Lung microvascular endothelial cell (primary cell): ENCODE measurements at regions not wholly inside any gene's neighbourhood (a gene's known extent, or its start where the extent isn't known, plus 50 kb on each side); places are given as distances from the start of the nearest gene placed in this dataset.
"Not testable (repeated sequence)": the region's sequence is repeated elsewhere in the genome, so short reads cannot be mapped to it uniquely, and the experiment has no call there.

ENCODE experiments used
- DNase-seq, 2 donors: peaks; one replicate each; pipeline versions ENCODE4 v3.0.0 to v3.0.0-alpha.2; 2010; ENCODE audit warnings: low read depth in 2 of 2

DNA sequence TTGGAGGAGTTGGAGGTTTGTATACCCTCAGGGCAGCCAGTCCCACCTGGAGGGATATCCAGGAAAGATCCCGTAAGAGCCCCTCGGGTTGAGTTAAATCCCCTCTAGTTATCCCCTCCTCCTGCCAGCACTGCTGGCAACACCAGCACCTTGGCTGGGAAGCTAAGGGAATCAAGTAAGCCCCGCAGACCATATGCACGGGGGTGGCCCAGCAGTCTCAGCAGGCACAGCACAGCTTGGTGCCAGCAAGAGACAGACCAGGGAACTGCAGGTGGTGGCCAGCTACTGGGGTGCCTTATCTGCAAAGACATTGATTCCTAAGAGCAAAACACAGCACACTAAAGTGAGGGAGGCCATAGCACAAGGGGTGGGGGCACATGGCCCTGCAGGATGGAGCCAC is 173.8 kb downstream of the GOLGA6L4 start:
- DNase-seq = not testable (repeated sequence)

DNA sequence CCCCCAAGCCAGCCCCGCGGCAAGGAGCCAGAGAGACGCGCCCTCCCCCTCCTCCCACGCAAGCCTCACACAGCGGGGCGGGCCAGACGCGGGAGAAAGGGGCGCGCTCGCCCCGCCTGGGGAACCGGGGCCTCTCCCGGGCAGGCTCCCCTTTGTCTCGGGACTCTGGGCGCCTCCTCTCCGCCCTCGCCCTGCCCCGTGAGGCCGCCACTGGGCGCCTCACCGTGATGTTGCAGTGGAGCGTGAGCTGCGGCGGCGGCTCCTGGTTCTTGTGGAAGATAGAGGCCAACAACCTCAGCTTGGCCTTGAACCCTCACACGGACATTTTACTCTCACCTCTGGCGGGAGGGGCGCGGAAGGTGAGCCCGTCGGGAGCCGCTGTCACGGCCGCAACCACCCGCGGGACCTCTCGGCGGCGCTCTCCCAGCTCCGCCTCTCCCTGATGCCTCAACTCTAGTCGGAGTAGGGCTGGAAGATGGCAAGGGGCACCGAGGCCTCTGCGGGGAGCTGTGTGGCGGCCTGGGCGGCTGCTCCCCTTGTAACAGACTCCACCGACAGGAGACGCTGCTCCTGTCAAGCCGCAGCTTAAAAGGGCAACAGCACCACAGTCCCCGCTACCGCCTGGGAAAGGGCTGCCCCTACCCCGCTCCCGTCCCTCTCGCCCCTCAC is 179.2 kb upstream of the ZSCAN2 start:
- DNase-seq = not testable (repeated sequence)

DNA sequence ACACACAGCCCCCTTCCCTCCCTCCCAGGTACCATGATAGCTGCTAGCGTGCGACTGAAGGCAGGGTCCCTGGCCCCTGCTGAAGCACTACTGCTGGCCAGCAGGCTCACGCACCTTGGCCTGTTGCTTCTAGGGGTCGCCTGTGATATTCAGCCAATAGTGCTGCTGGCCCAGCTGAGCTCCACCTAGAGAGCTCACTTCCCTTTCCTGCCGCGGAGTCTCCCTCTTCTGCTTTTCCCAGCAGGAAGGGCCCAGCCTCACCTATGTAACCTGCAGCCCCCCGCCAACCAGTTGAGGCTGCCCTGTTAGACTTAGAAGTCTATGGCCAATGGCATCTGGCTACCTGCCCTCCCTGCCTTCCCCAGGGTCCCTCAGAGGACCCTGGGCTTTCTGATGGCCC is 175.5 kb upstream of the ZSCAN2 start:
- DNase-seq = not testable (repeated sequence)

DNA sequence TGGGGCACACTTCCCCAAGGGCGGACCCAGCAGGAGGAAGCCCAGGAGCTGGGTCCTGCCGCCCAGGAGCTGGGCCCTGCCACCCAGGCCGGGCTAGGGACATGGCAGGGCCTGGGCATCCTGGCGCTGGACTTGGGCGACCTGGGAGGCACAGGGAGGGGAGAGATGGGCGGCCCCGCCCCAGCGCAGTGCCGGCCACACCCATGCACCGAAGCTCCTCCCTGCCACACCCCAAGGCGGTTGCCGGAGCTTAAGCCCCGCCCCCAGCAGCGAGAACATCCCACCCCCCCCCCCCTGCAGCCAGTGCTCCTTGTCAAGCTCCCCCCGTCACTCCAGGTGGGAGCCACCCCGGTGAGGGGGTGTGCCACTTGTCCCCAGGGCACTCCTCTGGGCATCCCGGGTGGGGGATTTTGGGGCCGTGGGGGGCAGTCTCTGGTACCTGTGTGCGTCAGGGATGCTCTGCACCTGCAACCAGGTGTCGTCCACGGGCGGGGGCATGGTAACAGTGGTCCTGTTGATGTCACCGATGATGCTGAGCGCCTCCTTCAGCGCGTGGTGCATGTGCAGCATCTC is 127.4 kb upstream of the ZSCAN2 start:
- DNase-seq = not testable (repeated sequence)

DNA sequence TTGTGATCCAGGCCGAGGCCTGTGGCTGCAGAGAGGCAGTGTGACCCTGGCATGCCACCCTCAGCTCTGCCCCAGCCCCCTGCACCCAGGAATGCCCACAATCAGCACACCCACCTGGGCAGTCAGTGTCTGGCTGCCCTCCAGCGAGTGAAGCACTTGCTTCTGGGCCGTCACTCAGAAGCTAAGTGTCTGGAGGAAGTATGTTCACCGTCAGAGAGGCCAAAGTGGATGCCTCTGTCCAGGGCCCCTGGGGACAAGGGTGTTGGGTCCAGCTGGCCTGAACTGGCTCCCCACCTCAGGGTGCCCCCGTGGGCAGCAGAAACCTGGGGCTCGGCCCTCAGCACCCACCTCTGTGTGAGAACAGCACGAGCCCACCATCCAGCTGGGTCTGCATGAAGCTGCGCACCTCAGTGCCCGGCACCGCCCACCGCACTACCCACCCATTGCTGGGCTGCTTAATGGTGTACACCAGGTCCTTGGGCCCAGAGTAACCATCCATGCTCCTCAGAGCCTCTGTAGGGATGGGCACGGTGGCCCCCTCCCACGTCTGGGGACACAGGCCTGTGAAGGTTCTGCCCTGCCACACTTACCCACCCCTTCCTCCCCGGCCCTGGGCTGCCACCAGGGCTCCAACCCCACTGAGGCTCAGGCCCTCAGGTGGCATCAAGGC is 124.3 kb upstream of the ZSCAN2 start:
- not testable (repeated sequence) for DNase-seq

DNA sequence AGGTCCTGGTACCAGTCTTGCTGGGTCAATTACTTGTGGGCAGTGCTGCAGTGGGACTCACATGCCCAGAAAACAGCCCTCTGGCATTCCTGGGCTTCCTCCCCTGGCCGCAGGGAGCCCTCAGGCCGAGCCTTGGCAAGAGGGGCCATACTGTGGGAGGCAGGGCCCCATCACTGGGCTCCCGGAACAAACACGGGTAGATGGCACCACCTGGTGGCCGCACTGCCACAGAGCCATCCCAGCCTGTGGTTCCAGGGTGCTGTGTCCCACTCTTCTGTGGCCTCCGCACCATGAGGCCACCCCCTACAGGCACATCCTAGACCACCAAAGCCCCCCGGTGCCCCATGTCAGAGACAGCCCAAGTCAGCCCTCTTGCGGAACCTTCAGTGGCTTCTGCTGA is 123.3 kb upstream of the ZSCAN2 start:
- not testable (repeated sequence) for DNase-seq

DNA sequence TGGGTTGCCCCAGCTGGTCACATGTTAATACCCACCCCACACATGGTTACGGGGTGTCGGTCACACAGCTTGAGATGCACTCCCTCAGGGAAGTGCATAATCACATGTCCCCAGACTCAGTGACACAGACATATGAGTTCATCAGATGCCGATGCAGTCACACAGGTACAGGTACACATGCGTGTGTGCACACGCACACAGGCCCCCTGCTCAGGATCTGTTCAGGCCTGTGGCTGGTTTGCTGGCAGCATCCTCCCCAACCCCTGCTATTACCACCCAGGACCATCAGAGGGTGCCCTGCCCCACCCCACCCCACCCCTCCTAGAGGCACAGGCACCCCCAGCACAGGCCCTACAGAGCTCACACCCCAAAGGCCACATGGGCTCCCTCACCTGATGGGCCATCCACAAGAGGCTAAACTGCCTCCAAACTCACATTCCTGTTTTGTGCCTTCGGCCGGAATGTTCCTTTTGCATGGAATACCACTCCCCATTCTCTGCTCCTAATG is 120.6 kb upstream of the ZSCAN2 start:
- not testable (repeated sequence) for DNase-seq

DNA sequence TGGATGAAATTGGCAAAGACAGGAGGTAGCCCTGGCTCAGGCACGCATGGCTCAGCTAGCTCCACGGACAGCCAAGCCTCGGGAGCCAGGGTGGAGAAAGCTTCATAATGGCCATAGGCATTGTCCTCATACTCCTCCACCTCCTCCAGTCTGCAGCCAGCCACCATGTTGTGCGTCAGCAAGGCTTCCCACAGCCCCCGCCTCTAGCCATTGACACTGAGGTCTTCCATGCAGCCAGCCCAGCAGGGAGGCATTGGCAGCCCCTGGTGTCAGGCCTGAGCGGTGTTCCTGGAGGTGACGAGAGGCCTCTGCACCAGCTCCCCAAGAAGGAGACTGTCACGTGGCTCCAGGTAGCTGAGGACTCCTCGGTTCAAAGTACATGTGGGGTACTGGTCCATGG is 117.0 kb upstream of the ZSCAN2 start:
- DNase-seq = not testable (repeated sequence)

DNA sequence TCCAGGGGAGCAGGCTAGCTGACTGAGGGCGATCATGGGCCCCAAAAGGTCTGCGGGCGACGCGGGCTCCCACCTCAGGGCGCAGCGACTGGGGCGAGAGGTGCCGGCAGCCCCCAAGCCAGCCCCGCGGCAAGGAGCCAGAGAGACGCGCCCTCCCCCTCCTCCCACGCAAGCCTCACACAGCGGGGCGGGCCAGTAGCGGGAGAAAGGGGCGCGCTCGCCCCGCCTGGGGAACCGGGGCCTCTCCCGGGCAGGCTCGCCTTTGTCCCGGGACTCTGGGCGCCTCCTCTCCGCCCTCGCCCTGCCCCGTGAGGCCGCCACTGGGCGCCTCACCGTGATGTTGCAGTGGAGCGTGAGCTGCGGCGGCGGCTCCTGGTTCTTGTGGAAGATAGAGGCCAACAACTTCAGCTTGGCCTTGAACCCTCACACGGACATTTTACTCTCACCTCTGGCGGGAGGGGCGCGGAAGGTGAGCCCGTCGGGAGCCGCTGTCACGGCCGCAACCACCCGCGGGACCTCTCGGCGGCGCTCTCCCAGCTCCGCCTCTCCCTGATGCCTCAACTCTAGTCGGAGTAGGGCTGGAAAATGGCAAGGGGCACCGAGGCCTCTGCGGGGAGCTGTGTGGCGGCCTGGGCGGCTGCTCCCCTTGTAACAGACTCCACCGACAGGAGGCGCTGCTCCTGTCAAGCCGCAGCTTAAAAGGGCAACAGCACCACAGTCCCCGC is 100.5 kb upstream of the ZSCAN2 start:
- DNase-seq = not testable (repeated sequence)

DNA sequence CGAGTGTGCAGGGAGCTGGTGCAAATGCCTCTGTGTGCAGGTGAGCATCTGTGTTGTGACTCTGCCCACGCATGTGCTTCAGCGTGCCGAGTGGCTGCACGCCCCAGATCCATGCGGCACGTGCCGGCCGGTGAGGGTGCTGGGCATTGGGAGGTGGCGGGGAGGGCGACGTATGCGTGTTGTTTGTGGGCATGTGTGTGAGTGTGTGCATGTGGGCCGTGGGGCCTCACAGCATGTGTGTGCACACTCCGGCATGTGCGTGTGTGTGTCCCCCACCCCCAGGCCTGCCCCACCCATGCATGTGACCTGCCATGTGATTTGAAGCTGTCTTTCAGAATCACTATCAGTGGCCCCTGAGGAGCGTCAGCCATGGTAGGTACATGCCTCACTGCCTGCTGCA is 97.7 kb upstream of the ZSCAN2 start:
- DNase-seq = not testable (repeated sequence)

DNA sequence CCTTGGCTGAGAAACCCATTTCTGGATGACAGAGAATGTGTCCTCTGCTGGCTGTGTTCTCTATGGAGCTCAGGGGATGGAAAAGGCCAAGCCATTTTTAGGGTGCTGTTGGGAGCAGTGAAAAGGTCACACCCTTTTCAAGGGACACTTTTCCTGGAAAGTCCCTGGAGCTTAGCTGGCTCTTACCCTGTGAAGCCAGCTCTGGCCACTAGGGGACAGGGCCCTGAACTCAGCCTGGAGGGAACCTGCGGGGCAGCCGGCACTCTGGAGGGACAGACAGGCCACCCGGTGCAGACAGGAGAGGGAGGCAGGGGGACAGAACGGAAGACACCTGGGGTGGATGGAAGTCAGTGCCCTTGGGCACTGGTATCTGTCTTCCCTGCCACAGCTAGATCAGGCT is 95.3 kb upstream of the ZSCAN2 start:
- DNase-seq = not testable (repeated sequence)

DNA sequence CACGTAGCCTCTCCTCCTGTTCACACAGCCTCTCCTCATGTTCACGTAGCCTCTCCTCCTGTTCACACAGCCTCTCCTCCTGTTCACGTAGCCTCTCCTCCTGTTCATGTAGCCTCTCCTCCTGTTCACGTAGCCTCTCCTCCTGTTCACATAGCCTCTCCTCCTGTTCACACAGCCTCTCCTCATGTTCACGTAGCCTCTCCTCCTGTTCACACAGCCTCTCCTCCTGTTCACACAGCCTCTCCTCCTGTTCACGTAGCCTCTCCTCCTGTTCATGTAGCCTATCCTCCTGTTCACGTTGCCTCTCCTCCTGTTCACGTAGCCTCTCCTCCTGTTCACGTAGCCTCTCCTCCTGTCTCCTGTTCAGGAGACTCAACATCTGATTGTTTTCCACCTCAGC is 88.5 kb upstream of the ZSCAN2 start:
- not testable (repeated sequence) for DNase-seq

DNA sequence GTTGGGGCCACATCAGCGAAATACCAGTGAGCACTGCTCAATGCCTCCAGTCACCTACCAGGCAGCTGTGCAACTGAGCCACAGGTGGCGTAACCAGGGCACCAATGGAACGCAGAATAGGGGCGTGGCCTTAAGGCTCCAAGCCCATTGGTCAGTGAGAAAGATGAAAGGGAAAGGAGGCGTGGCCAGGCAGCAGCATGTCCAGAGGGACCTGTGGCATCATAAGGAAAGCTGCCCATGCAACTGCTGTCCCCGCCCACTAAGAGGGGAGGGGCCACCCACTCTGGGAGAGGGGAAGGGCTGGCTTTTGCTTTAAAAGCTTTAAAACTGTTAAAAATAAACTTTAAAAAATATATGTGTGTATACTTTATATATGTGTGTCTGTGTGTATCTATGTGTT is 84.0 kb upstream of the ZSCAN2 start:
- DNase-seq = not testable (repeated sequence)

DNA sequence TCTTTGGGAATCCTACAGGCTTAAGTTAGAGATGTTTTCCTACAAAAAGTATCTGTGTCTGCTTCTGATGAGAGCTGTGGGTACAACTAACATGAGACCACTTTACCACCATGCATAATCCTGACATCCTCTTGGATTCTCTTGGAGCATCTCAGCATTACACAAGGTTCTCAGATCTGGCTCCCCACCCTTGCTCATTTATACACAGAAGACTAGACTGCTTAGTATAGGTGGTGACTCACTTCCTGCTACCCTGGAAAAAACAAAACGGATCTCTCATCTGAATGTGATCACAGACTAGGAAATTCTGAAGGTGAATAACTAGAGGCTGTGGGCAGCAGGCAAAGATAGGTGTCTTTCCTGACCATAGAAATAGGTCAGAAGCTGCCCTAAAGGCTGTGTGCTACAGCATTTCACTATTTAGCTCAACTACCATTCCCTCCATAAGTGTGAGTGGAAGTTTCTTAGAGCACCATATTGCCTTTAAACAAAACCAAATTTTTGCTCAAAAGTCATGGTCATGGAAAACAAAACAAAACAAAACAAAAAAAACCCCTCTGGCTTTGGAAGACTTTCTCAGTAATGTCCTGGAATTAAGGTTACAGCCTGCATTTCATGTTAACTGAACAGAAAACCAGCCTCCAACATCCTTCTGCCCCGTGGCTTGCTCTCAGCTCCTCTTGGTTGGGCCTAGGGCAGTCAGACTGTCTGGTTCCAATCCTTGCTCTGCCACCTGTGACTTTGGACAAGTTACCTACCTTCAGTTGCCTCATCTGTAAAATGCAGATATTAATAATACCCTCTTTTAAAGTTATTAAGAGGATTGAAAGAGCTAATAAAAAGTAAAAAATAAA is 75.1 kb upstream of the ZSCAN2 start:
- not testable (repeated sequence) for DNase-seq

DNA sequence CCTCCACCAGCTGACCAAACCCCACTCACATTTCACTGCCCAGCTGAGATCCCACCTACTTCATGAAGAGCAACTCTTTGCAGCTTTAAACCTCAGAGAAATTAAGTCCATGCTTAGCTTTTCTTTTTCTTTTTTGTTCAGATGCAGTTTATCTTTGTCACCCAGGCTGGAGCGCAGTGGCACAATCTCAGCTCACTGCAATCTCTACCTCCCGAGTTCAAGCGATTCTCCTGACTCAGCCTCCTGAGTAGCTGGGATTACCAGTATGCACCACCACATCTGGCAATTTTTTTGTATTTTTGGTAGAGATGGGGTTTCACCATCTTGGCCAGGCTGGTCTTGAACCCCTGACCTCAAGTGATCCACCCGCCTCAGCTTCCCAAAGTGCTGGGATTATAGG is 70.1 kb upstream of the ZSCAN2 start:
- DNase-seq = not testable (repeated sequence)

DNA sequence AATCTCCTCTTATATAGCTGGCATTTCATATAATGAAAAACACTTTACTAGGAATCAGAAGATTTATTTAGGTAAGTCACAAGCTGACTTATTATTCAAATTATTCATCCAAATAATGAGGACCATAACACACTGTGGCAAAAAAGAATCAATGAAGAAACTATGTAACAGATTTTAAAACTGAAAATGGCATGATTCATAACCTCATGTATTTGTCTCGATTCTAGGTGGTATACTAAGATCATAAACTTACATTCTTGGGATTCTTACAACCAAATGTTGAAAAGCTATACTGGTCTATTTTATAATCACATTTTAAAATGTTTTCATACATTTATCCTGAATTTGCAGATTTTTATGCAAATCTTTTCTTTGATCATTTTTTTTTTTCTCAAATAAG is 69.6 kb upstream of the ZSCAN2 start:
- not testable (repeated sequence) for DNase-seq

DNA sequence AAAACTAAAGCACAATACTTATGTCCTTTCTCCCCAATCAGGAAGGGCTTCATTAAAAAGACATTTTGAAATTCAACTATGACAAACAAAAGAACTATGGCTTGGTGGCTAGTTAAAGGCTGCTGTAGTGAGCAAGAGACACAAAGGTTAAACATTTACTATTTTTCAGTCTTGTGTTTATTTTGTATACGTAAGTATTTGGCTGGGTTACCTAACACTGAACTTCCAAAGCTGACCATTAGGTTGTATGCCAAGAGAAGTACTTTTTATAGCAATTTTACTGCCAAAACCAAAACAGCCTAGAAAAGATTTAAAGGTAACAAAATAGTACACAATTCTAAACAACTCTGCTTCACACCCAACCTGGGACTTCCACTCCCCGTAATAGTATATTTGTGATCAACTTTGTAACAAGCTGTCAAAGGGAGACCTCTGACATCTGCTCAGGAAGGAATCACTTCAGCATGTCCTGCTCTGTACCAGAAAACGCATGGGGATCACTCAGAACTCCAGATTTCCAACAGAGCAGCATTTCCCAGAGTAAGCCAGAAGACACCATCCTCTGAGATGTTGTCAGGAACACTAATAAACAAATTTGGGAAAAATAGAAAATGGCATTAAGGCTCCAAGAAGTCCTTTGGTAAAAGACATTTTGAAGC is 69.0 kb upstream of the ZSCAN2 start:
- DNase-seq = not testable (repeated sequence)

DNA sequence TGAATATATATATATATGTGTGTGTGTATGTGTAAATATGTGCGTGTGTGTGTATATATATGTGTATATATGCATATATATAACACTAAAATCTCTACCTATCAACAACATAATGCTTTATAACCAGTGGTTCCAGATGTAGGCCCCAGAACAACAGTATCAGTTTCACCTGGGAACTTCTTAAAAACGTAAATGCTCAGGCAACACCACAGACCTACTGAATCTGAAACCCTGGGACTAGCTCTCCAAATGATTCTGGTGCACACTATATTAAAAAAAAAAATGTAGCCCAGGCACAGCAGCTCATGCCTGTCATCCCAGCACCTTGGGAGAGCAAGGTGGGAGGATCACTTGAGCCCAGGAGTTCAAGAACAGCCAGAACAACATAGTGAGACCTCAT is 67.1 kb upstream of the ZSCAN2 start:
- DNase-seq = not testable (repeated sequence)

DNA sequence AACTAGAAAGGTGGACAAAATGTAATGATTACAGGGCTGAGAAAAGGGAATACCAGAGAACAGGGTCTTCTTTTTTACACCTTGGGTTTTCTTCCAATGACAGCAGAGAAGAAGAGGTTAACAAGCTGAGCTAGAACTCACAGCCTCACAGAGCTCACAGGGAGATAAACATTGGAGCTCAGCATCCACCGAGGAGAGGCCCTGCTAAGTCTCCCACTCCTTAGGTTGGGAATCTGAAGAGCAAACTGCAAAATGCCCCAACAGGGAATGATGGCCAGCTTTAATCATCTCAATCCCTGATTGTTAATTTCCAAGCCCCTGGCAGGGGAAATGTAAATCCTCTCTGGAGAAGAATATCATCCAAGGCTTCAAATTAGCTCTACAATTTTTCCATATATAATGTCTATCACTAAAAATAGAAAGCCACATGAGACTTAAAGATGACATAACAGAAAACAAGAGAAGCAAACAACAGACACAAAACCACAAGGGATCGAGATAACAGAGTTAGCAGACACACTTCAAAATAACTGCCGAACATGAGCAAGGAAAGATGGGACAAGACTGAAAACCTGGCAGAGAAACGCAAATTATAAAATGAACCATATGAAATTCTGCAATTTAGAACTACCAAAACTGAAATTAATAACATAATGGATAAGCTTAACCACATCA is 66.1 kb upstream of the ZSCAN2 start:
- DNase-seq = not testable (repeated sequence)

DNA sequence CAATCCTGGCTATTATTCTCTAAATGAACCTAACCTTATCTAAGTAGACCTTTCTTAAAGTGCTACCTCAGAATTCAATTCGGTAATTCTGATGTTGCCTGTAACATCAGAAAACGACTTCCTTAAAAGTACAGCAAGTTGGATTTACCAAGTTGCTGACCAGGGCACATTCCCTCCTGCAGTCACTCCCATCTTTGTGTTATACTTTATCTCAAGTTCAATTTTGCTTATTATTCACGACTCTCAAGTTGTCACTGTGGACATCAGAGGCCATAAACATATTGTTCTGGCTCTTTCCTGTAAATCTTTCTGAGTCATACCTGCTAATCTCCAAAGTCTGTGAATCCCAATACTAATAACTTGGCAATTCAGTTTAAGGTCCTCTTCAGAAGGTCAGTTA is 64.6 kb upstream of the ZSCAN2 start:
- peak in 1 of 2 donors; percentile 47 for DNase-seq
